ENCODE measurements at regions not wholly inside any gene's neighbourhood (a gene's known extent, or its start where the extent isn't known, plus 50 kb on each side); places are given as distances from the start of the nearest gene placed in this dataset.

GRCh38 chr5:165858118-165858517, 2352.7 kb downstream of the MAT2B start:
- Histone ChIP-seq H3K4me3 (ENCODE audit: low read length) (no peak overlapping the region), H3K27ac (ENCODE audit: low read length) (no peak overlapping the region), H3K27me3 (ENCODE audit: control insufficient read depth, insufficient read depth, low read length) (no peaks in the 10 kb centered on the region), H3K9me3 (ENCODE audit: control insufficient read depth, low read depth, low read length) (no peaks in the 10 kb centered on the region), H3K36me3 (ENCODE audit: control insufficient read depth, low read depth, low read length) (no peaks in the 10 kb centered on the region), H3K4me1 (ENCODE audit: control insufficient read depth, low read depth, low read length) (no peaks in the 10 kb centered on the region), H3K9ac (ENCODE audit: low read length) (no peak overlapping the region)

GRCh38 chr5:165859251-165859650, 2353.8 kb downstream of the MAT2B start:
- no peaks in the 10 kb centered on the region for H3K27me3 ChIP-seq (ENCODE audit: control insufficient read depth, insufficient read depth, low read length)
- H3K4me1 ChIP-seq (ENCODE audit: control insufficient read depth, low read depth, low read length): no peaks in the 10 kb centered on the region
- H3K27ac ChIP-seq (ENCODE audit: low read length): no peak overlapping the region
- H3K4me3 ChIP-seq (ENCODE audit: low read length): no peak overlapping the region
- H3K9me3 ChIP-seq (ENCODE audit: control insufficient read depth, low read depth, low read length): no peaks in the 10 kb centered on the region
- no peaks in the 10 kb centered on the region for H3K36me3 ChIP-seq (ENCODE audit: control insufficient read depth, low read depth, low read length)
- H3K9ac ChIP-seq (ENCODE audit: low read length): no peak overlapping the region

GRCh38 chr5:165863239-165863638, 2357.8 kb downstream of the MAT2B start:
- Histone ChIP-seq H3K36me3 (ENCODE audit: control insufficient read depth, low read depth, low read length) (no peaks in the 10 kb centered on the region), H3K9ac (ENCODE audit: low read length) (no peak overlapping the region), H3K9me3 (ENCODE audit: control insufficient read depth, low read depth, low read length) (no peaks in the 10 kb centered on the region), H3K27me3 (ENCODE audit: control insufficient read depth, insufficient read depth, low read length) (no peaks in the 10 kb centered on the region), H3K4me1 (ENCODE audit: control insufficient read depth, low read depth, low read length) (no peaks in the 10 kb centered on the region), H3K4me3 (ENCODE audit: low read length) (no peak overlapping the region), H3K27ac (ENCODE audit: low read length) (no peak overlapping the region)

- H3K9me3 ChIP-seq (ENCODE audit: control insufficient read depth, low read depth, low read length): no peaks in the 10 kb centered on the region
- no peak overlapping the region for H3K4me3 ChIP-seq (ENCODE audit: low read length)
- H3K9ac ChIP-seq (ENCODE audit: low read length): no peak overlapping the region
- no peaks in the 10 kb centered on the region for H3K27me3 ChIP-seq (ENCODE audit: control insufficient read depth, insufficient read depth, low read length)
- H3K36me3 ChIP-seq (ENCODE audit: control insufficient read depth, low read depth, low read length): no peaks in the 10 kb centered on the region
- no peaks in the 10 kb centered on the region for H3K4me1 ChIP-seq (ENCODE audit: control insufficient read depth, low read depth, low read length)
- no peak overlapping the region for H3K27ac ChIP-seq (ENCODE audit: low read length)
Observed at GRCh38 chr5:165871291-165871690, 2365.9 kb downstream of the MAT2B start.

GRCh38 chr5:165874851-165875250, 2369.4 kb downstream of the MAT2B start:
- no peaks in the 10 kb centered on the region for H3K9me3 ChIP-seq (ENCODE audit: control insufficient read depth, low read depth, low read length)
- H3K9ac ChIP-seq (ENCODE audit: low read length): no peak overlapping the region
- H3K4me3 ChIP-seq (ENCODE audit: low read length): no peak overlapping the region
- no peaks in the 10 kb centered on the region for H3K36me3 ChIP-seq (ENCODE audit: control insufficient read depth, low read depth, low read length)
- H3K27me3 ChIP-seq (ENCODE audit: control insufficient read depth, insufficient read depth, low read length): no peaks in the 10 kb centered on the region
- H3K27ac ChIP-seq (ENCODE audit: low read length): no peak overlapping the region
- no peaks in the 10 kb centered on the region for H3K4me1 ChIP-seq (ENCODE audit: control insufficient read depth, low read depth, low read length)

DNA sequence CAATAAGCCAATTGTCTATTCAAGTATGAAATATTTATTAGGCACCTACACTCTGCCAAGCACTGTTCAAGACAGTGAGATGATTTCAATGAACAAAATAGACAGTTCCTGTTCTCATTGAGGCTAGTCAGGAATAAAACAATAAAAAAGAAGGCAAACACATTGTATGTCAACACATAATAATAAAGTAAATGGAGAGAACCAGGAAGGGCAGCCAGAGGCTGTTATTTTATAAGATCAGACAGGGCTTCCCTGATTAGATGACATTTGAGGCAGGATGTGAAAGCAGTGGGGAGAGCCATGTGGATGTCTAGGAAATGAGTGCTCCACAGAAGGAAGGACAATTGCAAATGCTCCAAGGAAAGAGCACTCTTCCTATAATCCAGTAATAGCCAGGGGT, 2371.1 kb downstream of the MAT2B start:
- H3K4me1 ChIP-seq (ENCODE audit: control insufficient read depth, low read depth, low read length): no peaks in the 10 kb centered on the region
- no peaks in the 10 kb centered on the region for H3K9me3 ChIP-seq (ENCODE audit: control insufficient read depth, low read depth, low read length)
- no peak overlapping the region for H3K27ac ChIP-seq (ENCODE audit: low read length)
- no peak overlapping the region for H3K9ac ChIP-seq (ENCODE audit: low read length)
- H3K27me3 ChIP-seq (ENCODE audit: control insufficient read depth, insufficient read depth, low read length): no peaks in the 10 kb centered on the region
- no peak overlapping the region for H3K4me3 ChIP-seq (ENCODE audit: low read length)
- H3K36me3 ChIP-seq (ENCODE audit: control insufficient read depth, low read depth, low read length): no peaks in the 10 kb centered on the region

GRCh38 chr5:165877475-165877874, 2372.1 kb downstream of the MAT2B start:
- Histone ChIP-seq H3K9ac (ENCODE audit: low read length) (no peak overlapping the region), H3K9me3 (ENCODE audit: control insufficient read depth, low read depth, low read length) (no peaks in the 10 kb centered on the region), H3K27me3 (ENCODE audit: control insufficient read depth, insufficient read depth, low read length) (no peaks in the 10 kb centered on the region), H3K36me3 (ENCODE audit: control insufficient read depth, low read depth, low read length) (no peaks in the 10 kb centered on the region), H3K27ac (ENCODE audit: low read length) (no peak overlapping the region), H3K4me1 (ENCODE audit: control insufficient read depth, low read depth, low read length) (no peaks in the 10 kb centered on the region), H3K4me3 (ENCODE audit: low read length) (no peak overlapping the region)

DNA sequence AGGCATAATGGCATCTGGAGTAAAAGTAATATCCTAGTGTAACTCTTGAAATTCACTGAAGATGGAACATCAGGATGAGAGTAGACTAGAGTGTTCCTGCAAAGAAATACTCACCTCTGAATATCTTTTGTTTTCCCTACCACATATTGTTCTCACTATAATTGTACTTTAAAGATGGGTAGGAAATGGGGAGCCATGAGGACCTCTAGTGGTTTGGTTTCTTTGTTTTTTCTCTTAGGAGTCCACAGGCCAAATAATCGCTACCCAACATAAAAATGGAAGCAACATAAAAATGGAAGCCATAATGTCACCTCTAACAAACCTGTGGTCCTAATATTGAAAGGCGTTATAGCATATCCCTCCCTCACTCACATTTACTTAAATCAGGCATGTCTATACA, 2375.8 kb downstream of the MAT2B start:
- Histone ChIP-seq H3K9ac (ENCODE audit: low read length) (no peak overlapping the region), H3K9me3 (ENCODE audit: control insufficient read depth, low read depth, low read length) (no peaks in the 10 kb centered on the region), H3K27ac (ENCODE audit: low read length) (no peak overlapping the region), H3K4me3 (ENCODE audit: low read length) (no peak overlapping the region), H3K36me3 (ENCODE audit: control insufficient read depth, low read depth, low read length) (no peaks in the 10 kb centered on the region), H3K4me1 (ENCODE audit: control insufficient read depth, low read depth, low read length) (peaks cover 4% of the 10 kb centered on the region), H3K27me3 (ENCODE audit: control insufficient read depth, insufficient read depth, low read length) (no peaks in the 10 kb centered on the region)

DNA sequence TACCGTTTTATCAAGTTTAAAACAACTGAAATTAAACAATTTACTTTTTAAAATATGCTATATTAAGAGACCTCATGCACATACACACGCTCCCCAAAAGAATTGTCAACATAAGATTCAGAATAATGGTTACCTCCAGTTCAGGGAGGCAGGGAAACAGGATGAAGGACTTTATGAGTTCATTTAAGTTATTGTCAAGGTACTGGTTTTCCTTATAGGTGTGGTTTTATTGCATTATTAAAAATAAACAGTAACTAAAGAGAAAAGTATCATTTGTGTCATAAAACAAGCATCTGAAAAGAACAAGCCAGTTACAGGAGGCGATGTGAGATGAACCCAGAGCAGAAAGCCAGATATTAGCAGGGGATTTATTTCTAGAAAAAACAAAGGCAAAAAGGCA, 2376.7 kb downstream of the MAT2B start:
- no peaks in the 10 kb centered on the region for H3K36me3 ChIP-seq (ENCODE audit: control insufficient read depth, low read depth, low read length)
- H3K9ac ChIP-seq (ENCODE audit: low read length): no peak overlapping the region
- H3K4me1 ChIP-seq (ENCODE audit: control insufficient read depth, low read depth, low read length): peaks cover 4% of the 10 kb centered on the region
- no peak overlapping the region for H3K27ac ChIP-seq (ENCODE audit: low read length)
- H3K9me3 ChIP-seq (ENCODE audit: control insufficient read depth, low read depth, low read length): no peaks in the 10 kb centered on the region
- H3K27me3 ChIP-seq (ENCODE audit: control insufficient read depth, insufficient read depth, low read length): no peaks in the 10 kb centered on the region
- no peak overlapping the region for H3K4me3 ChIP-seq (ENCODE audit: low read length)

- Histone ChIP-seq H3K9me3 (ENCODE audit: control insufficient read depth, low read depth, low read length) (no peaks in the 10 kb centered on the region), H3K9ac (ENCODE audit: low read length) (no peak overlapping the region), H3K4me1 (ENCODE audit: control insufficient read depth, low read depth, low read length) (peaks cover 4% of the 10 kb centered on the region), H3K4me3 (ENCODE audit: low read length) (no peak overlapping the region), H3K27ac (ENCODE audit: low read length) (no peak overlapping the region), H3K36me3 (ENCODE audit: control insufficient read depth, low read depth, low read length) (no peaks in the 10 kb centered on the region), H3K27me3 (ENCODE audit: control insufficient read depth, insufficient read depth, low read length) (no peaks in the 10 kb centered on the region)
Observed at GRCh38 chr5:165885623-165886350, 2380.4 kb downstream of the MAT2B start.

DNA sequence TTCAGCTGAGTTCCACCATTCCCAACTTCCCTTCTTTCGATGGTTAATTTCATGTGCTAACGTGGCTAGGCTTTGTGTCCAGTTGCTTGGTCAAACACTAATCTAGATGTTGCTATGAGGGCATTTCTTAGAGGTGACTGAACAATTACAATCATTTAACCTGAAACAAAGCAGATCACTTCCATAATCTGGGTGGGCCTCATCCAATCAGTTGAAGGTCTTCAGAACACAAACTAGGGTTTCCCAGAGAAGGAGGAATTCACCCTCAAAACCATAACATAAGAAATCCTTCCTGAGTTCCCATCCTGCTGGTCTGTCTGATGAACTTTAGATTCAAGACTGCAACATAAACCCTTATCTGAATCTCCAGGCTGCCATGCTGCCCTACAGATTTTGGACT, 2381.7 kb downstream of the MAT2B start:
- peaks cover 4% of the 10 kb centered on the region for H3K4me1 ChIP-seq (ENCODE audit: control insufficient read depth, low read depth, low read length)
- H3K9ac ChIP-seq (ENCODE audit: low read length): no peak overlapping the region
- no peaks in the 10 kb centered on the region for H3K27me3 ChIP-seq (ENCODE audit: control insufficient read depth, insufficient read depth, low read length)

GRCh38 chr5:165892383-165892782, 2387.0 kb downstream of the MAT2B start:
- no peaks in the 10 kb centered on the region for H3K4me1 ChIP-seq (ENCODE audit: control insufficient read depth, low read depth, low read length)
- H3K27ac ChIP-seq (ENCODE audit: low read length): no peak overlapping the region
- H3K9ac ChIP-seq (ENCODE audit: low read length): no peak overlapping the region
- H3K9me3 ChIP-seq (ENCODE audit: control insufficient read depth, low read depth, low read length): no peaks in the 10 kb centered on the region
- no peaks in the 10 kb centered on the region for H3K36me3 ChIP-seq (ENCODE audit: control insufficient read depth, low read depth, low read length)
- H3K4me3 ChIP-seq (ENCODE audit: low read length): no peak overlapping the region
- H3K27me3 ChIP-seq (ENCODE audit: control insufficient read depth, insufficient read depth, low read length): no peaks in the 10 kb centered on the region

More for the DNA sequence above, 2381.7 kb downstream of the MAT2B start:
- no peaks in the 10 kb centered on the region for H3K9me3 ChIP-seq (ENCODE audit: control insufficient read depth, low read depth, low read length)
- no peak overlapping the region for H3K4me3 ChIP-seq (ENCODE audit: low read length)
- H3K36me3 ChIP-seq (ENCODE audit: control insufficient read depth, low read depth, low read length): no peaks in the 10 kb centered on the region
- no peak overlapping the region for H3K27ac ChIP-seq (ENCODE audit: low read length)
